GM18873 (cell line): ENCODE measurements at regions not wholly inside any gene's neighbourhood (a gene's known extent, or its start where the extent isn't known, plus 50 kb on each side); places are given as distances from the start of the nearest gene placed in this dataset.

Experiments
- ATAC-seq: cut with Tn5 transposase; IDR thresholded peaks from one replicate; pipeline ENCODE4 v1.9.1; 2021; ENCODE audit warnings: mild to moderate bottlenecking, moderate library complexity, moderate number of reproducible peaks; ENCODE audit not compliant: unreplicated experiment, low FRiP score

GRCh38 chr11:29019960-29020683 is 911.9 kb downstream of the METTL15 start:
- no peak for ATAC-seq

DNA sequence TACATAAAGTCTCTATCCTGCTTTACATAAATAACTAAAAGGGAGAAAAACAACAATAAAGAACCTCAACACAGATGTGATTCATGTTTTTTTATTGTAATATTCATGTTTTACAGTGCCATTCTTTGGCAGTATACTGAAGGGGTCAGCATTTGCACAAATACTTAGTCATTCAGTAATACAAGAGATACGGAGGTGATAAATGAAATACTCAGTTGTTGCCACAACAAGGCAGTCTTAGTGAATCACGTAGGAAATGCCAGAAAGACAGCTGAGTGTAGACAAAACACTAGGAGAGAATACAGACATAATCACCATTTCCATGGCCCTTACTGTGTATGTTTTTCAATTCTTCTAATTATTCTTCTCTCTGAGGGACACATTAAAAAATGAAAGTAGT is 910.4 kb downstream of the METTL15 start:
- no peak for ATAC-seq

DNA sequence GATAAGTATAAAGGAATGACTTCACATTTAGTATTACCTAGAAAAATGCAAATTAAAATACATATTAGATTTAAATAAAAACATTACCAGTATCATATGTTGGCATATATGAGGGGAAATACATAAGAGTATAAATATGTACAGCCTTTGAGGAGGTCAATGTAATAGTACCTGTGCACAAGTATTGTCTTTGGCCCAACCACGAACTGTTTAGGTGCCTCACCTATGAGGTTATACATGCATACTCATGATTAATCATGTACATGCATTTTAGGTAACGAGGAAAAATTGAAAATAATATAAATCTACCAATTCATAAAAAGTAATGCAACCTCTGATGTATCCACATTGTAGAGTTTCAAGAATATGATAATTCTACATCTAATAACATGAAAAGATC is 909.8 kb downstream of the METTL15 start:
- ATAC-seq: no peak

GRCh38 chr11:29012507-29012906 is 904.3 kb downstream of the METTL15 start:
- ATAC-seq: no peak

DNA sequence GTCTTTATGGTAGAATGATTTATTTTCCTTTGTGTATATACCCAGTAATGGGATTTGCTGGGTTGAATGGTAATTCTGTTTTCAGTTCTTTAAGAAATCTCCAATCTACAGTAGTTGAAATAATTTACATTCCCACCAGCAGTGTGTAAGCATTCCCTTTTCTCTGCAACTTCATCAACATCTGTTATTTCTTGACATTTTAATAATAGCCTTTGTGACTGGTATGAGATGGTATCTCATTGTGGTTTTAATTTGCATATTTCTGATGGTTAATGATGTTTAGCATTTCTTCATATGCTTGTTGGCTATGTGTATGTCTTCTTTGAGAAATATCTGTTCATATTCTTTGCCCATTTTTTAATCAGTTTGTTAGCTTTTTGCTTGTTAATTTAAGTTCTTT is 901.2 kb downstream of the METTL15 start:
- no peak for ATAC-seq

DNA sequence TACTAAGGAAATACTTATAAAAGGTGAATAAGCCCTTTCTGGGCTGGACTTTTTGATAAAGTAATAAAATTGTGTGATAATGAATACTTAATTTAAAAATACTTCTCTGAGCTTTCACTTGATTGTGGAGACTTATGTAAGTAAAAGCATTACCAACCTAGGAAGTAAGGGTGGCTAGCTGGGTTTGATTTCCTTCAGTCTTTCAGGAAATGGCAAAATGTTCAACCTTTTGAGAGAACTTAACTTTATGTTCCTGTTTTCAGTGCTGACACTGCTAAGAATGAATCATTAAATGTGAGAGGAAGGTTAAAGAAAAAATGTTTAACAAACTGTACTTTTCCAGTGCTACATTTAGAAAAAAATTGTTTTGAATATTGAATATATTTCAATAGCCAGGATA is 900.3 kb downstream of the METTL15 start:
- ATAC-seq: no peak

- no peak for ATAC-seq
Measured at GRCh38 chr11:29006668-29007067, 898.5 kb downstream of the METTL15 start.

GRCh38 chr11:29005401-29005980 is 897.3 kb downstream of the METTL15 start:
- ATAC-seq: no peak

DNA sequence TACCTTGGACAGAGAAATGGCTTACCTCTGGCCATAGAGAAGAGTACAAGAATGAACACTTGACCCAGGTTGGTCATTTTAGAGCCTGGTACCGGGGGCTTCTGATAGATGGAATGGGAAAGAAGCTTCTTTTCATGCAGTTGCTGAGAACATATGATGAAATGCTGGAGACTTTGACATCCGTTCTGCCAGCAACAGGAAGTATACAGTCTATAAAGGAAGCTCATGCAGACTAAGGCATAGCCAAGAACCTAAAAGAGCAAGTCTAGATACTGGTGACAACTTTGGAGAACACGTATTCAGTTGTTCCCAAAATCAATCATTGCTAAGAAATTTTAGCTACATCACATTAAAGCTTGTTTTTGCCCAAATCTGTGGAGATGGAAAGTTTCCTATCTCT is 894.6 kb downstream of the METTL15 start:
- ATAC-seq: no peak

DNA sequence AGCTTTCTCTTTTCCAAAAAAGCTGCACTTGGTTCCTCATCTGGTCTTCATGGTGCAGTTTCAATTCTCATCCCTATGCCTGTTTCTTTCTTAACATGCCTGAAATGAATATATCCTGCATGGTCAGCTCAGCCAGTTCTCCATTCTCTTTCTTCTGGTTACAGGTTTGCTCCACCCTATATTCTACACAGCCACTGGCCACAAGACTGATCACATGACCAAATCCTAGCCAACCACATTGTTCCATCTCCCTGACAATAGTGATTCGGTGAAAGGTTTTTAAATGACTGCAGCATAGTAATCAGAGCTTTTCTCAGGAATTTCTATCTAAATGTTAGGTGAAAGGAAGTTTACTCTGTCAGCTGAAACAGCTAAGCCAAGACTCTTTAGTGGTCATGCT is 891.4 kb downstream of the METTL15 start:
- ATAC-seq: no peak

- no peak for ATAC-seq
Measured at GRCh38 chr11:28992996-28993395, 884.8 kb downstream of the METTL15 start.

- no peak for ATAC-seq
Measured at GRCh38 chr11:28984231-28984630, 876.0 kb downstream of the METTL15 start.

DNA sequence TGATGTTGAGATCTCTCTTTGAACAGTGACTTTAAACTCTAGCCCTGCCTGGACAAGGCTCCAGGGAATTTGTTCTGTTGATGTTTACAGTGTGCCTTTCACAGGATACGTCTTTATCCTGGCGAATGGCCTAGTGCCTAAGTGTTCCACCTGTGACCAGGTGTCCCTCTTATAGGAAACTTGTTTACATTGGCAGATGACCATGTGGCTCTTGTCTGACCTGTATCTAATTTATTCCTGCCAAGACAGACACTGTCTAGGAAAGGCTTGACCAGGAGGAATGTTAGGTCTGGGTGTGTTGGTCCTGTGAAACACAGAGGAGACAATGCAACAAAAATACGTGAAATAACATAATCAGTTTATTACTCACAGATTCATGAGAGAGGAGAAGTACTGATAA is 875.6 kb downstream of the METTL15 start:
- no peak for ATAC-seq

DNA sequence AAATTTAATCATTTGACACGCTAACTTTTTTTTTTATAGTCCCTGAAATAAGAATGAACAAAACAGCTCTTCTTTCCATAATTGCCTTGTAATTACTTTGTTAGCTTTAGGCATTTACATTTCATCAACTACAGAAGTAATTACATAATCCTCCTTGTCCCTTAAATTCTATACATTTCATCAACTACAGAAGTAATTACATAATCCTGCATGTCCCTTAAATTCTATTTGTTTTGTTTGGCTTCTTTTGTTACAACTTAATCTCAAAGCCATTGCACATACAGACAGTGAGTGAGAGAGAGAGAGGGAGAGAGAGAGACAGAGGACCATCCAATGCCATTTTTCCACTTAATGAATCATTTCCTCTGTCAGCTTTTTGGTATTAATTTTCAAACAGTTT is 873.2 kb downstream of the METTL15 start:
- ATAC-seq: no peak

- no peak for ATAC-seq
Measured at GRCh38 chr11:28976801-28977145, 868.6 kb downstream of the METTL15 start.

- no peak for ATAC-seq
Measured at GRCh38 chr11:28976012-28976800, 868.0 kb downstream of the METTL15 start.

DNA sequence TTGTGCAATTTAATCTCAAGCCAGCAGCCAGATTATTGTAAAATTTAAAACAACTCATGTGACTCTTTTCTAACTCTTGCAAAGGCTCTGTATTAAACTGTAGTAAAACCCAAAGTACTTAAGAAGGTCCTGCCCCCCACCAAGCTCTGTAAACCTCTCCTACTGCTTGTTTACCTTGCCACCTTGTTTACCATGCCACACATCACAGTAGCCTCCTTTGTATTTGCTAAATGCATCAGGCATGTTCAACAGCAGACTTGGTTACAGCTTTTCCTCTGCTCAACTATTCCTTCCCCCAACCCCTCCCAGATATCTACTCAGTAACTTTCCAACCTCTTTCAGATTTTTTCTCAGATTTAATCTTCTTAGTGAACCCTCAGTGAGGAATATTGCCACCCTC is 861.6 kb downstream of the METTL15 start:
- ATAC-seq: no peak

- ATAC-seq: no peak
Measured at GRCh38 chr11:28966951-28967350, 858.8 kb downstream of the METTL15 start.

GRCh38 chr11:28965819-28966218 is 857.6 kb downstream of the METTL15 start:
- no peak for ATAC-seq

- ATAC-seq: no peak
Measured at GRCh38 chr11:28964811-28965210, 856.6 kb downstream of the METTL15 start.

GRCh38 chr11:28963187-28963586 is 855.0 kb downstream of the METTL15 start:
- no peak for ATAC-seq

- no peak for ATAC-seq
Measured at GRCh38 chr11:28962502-28962901, 854.3 kb downstream of the METTL15 start.
